SK-N-SH (cell line): ENCODE measurements at regions not wholly inside any gene's neighbourhood (a gene's known extent, or its start where the extent isn't known, plus 50 kb on each side); places are given as distances from the start of the nearest gene placed in this dataset.
"Not testable (repeated sequence)": the region's sequence is repeated elsewhere in the genome, so short reads cannot be mapped to it uniquely, and the experiment has no call there.

Experiments
- CTCF ChIA-PET: fragments of 300-600, 350-600 bp; formaldehyde crosslinking; extraction: SDS; loops from one replicate; lab custom pipeline; 2021; lab: Yijun Ruan, JAX
- POLR2A ChIA-PET: fragments of 350-600 bp; sonication (Branson Sonifier 250); formaldehyde crosslinking; extraction: SDS; loops from one replicate; lab custom pipeline; 2020; ENCODE audit warnings: antibody characterized with exemption, inconsistent platforms; lab: Yijun Ruan, JAX
- DNase-seq: peaks from one replicate; pipeline ENCODE4 v3.0.0; 2012
- H2AFZ ChIP-seq: fragments of 200-600 bp; sonication (generic); 2 replicates; pipeline ENCODE4 v1.8.1; 2016; ENCODE audit warnings: antibody characterized with exemption, mild to moderate bottlenecking, low read depth
- H3F3A ChIP-seq: fragments of 200-600 bp; sonication (generic); replicated peaks from 2 replicates; pipeline ENCODE3; 2016; ENCODE audit warnings: antibody characterized with exemption, mild to moderate bottlenecking; ENCODE audit not compliant: insufficient read depth
- H3K27ac ChIP-seq, 2 experiments: fragments of 200-500 bp in 1 of 2; fragments of 200-600 bp in 1 of 2; sonication (Bioruptor generic) in 1 of 2; sonication (generic), shearing (Covaris generic) in 1 of 2; 2 replicates each; pipeline versions ENCODE4 v1.5.1 to v1.6.1; 2014 to 2016; ENCODE audit warnings: low read depth in 2 of 2, inconsistent platforms in 1 of 2, low read length in 1 of 2, mild to moderate bottlenecking in 1 of 2, mixed read lengths in 1 of 2
- H3K27me3 ChIP-seq: fragments of 200-600 bp; sonication (generic), shearing (Covaris generic); 2 replicates; pipeline ENCODE4 v1.6.1; 2016; ENCODE audit warnings: mixed run types; ENCODE audit not compliant: insufficient read depth
- H3K36me3 ChIP-seq, 2 experiments: fragments of 200-500 bp in 1 of 2; fragments of 200-600 bp in 1 of 2; sonication (Bioruptor generic) in 1 of 2; sonication (generic) in 1 of 2; replicated peaks in 1 of 2; 2 replicates each; pipeline versions ENCODE3 to v1.5.1; 2014 to 2016; ENCODE audit warnings: low read length in 1 of 2, mild to moderate bottlenecking in 1 of 2; ENCODE audit not compliant: insufficient read depth in 2 of 2, control insufficient read depth in 1 of 2
- H3K4me1 ChIP-seq, 2 experiments: fragments of 200-500 bp in 1 of 2; fragments of 200-600 bp in 1 of 2; sonication (Bioruptor generic) in 1 of 2; sonication (generic), shearing (Covaris generic) in 1 of 2; 2 replicates each; pipeline versions ENCODE4 v1.5.1 to v1.6.1; 2014 to 2016; ENCODE audit warnings: low read depth in 1 of 2, low read length in 1 of 2, mixed run types in 1 of 2; ENCODE audit not compliant: insufficient read depth in 2 of 2, control insufficient read depth in 1 of 2
- H3K4me2 ChIP-seq: fragments of 200-600 bp; sonication (generic), shearing (Covaris generic); 2 replicates; pipeline ENCODE4 v1.6.1; 2017; ENCODE audit warnings: mixed run types
- H3K4me3 ChIP-seq, 2 experiments: fragments of 200-500 bp in 1 of 2; fragments of 200-600 bp in 1 of 2; sonication (Bioruptor generic) in 1 of 2; sonication (generic), shearing (Covaris generic) in 1 of 2; 2 replicates each; pipeline versions ENCODE4 v1.5.1 to v1.8.1; 2014 to 2016; ENCODE audit warnings: low read depth in 2 of 2, inconsistent platforms in 1 of 2, low read length in 1 of 2, mild to moderate bottlenecking in 1 of 2, mixed read lengths in 1 of 2, moderate library complexity in 1 of 2
- H3K79me2 ChIP-seq: fragments of 200-600 bp; sonication (generic); 2 replicates; pipeline ENCODE4 v1.8.1; 2017; ENCODE audit warnings: mild to moderate bottlenecking; ENCODE audit not compliant: insufficient read depth
- H3K9ac ChIP-seq: fragments of 200-600 bp; sonication (generic); 2 replicates; pipeline ENCODE4 v1.6.1; 2017; ENCODE audit warnings: mixed run types
- H3K9me2 ChIP-seq: fragments of 200-600 bp; sonication (generic); 2 replicates; pipeline ENCODE4 v1.6.1; 2017; ENCODE audit warnings: mixed run types
- H3K9me3 ChIP-seq: fragments of 200-600 bp; sonication (generic); 2 replicates; pipeline ENCODE4 v1.6.1; 2017; ENCODE audit warnings: mixed run types, mild to moderate bottlenecking, moderate library complexity
- H4K20me1 ChIP-seq: fragments of 200-600 bp; sonication (generic); 2 replicates; pipeline ENCODE4 v1.6.1; 2017; ENCODE audit warnings: mild to moderate bottlenecking, mixed run types; ENCODE audit not compliant: insufficient read depth
- FOSL2 ChIP-seq: IDR thresholded peaks from 2 replicates; pipeline ENCODE4 v1.4.0; 2012; ENCODE audit warnings: low read depth, mild to moderate bottlenecking, moderate library complexity, borderline replicate concordance
- GABPA ChIP-seq: IDR thresholded peaks from 2 replicates; pipeline ENCODE4 v1.4.0; 2012; ENCODE audit warnings: low read depth, mild to moderate bottlenecking
- IRF3 ChIP-seq: fragments of 150-350 bp; IDR thresholded peaks from 2 replicates; pipeline ENCODE4 v1.6.1; 2016; ENCODE audit warnings: mild to moderate bottlenecking, low read depth, low read length
- POLR2AphosphoS5 ChIP-seq: IDR thresholded peaks from 2 replicates; pipeline ENCODE4 v1.6.1; 2012; ENCODE audit warnings: low read depth, low read length
- SIN3A ChIP-seq: IDR thresholded peaks from 2 replicates; pipeline ENCODE4 v1.6.1; 2012; ENCODE audit warnings: low read depth, mild to moderate bottlenecking, low read length, moderate library complexity, borderline replicate concordance
- TAF1 ChIP-seq: IDR thresholded peaks from 2 replicates; pipeline ENCODE4 v1.6.1; 2012; ENCODE audit warnings: low read depth, mild to moderate bottlenecking, low read length, moderate library complexity, borderline replicate concordance
- TCF12 ChIP-seq: IDR thresholded peaks from 2 replicates; pipeline ENCODE4 v1.4.0; 2012
- YY1 ChIP-seq: IDR thresholded peaks from 2 replicates; pipeline ENCODE4 v1.4.0; 2012; ENCODE audit warnings: low read depth, mild to moderate bottlenecking
- WGBS: methylation state at CpG from one replicate; pipeline ENCODE4 v1.1.6; 2017; ENCODE audit warnings: low lambda C conversion rate; 5-methylcytosine and 5-hydroxymethylcytosine counted together

- no peaks in the 10 kb centered on the region for H3K36me3 ChIP-seq
- ChIA-PET POLR2A (no interaction called here), CTCF (interaction anchor here (0.6 kb wide), 1 partner anchor 714 kb away, joined by 3 read pairs; no protein-coding TSS in a partner anchor)
- no peaks in the 10 kb centered on the region for H3K9me2 ChIP-seq
- H3K9ac ChIP-seq: no peak overlapping the region
- H3K27me3 ChIP-seq: no peaks in the 10 kb centered on the region
- H3K4me2 ChIP-seq: no peak overlapping the region
- no peak overlapping the region for H3K27ac ChIP-seq
- no peaks in the 10 kb centered on the region for H3F3A ChIP-seq
- H3K79me2 ChIP-seq: no peaks in the 10 kb centered on the region
- H2AFZ ChIP-seq: no peak overlapping the region
- H3K4me1 ChIP-seq: no peaks in the 10 kb centered on the region
- TF ChIP-seq POLR2AphosphoS5: no peak
- no peak for TF ChIP-seq YY1
- no peak for TF ChIP-seq TAF1
- TF ChIP-seq TCF12: no peak
- TF ChIP-seq FOSL2: no peak
- no peak for TF ChIP-seq IRF3
- no peaks in the 10 kb centered on the region for H4K20me1 ChIP-seq
- no peak overlapping the region for H3K4me3 ChIP-seq
- no peaks in the 10 kb centered on the region for H3K9me3 ChIP-seq
- WGBS: 0% methylated on average over 1 of the region's 1 CpG
- no peak for DNase-seq
Measured at GRCh38 chr6:91196729-91197128, 609.9 kb upstream of the MAP3K7 start.

- no peaks in the 10 kb centered on the region for H3F3A ChIP-seq
- no peak overlapping the region for H3K27ac ChIP-seq
- no peak overlapping the region for H3K4me3 ChIP-seq
- H2AFZ ChIP-seq: no peak overlapping the region
- no peaks in the 10 kb centered on the region for H3K9me3 ChIP-seq
- no peak for DNase-seq
- POLR2A ChIA-PET: no interaction called here
- TF ChIP-seq TCF12 (no peak), FOSL2 (no peak), GABPA (no peak), SIN3A (no peak)
- no peaks in the 10 kb centered on the region for H3K9me2 ChIP-seq
- H3K36me3 ChIP-seq: no peaks in the 10 kb centered on the region
- H4K20me1 ChIP-seq: no peaks in the 10 kb centered on the region
- H3K27me3 ChIP-seq: no peaks in the 10 kb centered on the region
- no peak overlapping the region for H3K9ac ChIP-seq
- no peak overlapping the region for H3K4me2 ChIP-seq
- no peaks in the 10 kb centered on the region for H3K4me1 ChIP-seq
- H3K79me2 ChIP-seq: no peaks in the 10 kb centered on the region
- CTCF ChIA-PET: interaction anchor here (0.6 to 0.7 kb wide), 2 partner anchors 26 to 667 kb away, joined by 3 read pairs; no protein-coding TSS in a partner anchor
Measured at GRCh38 chr6:91193446-91193845, 606.6 kb upstream of the MAP3K7 start.

- H3K9me2 ChIP-seq: not testable (repeated sequence)
Measured at GRCh38 chr6:91190041-91190440, 603.2 kb upstream of the MAP3K7 start.

More at GRCh38 chr6:91190041-91190440, 603.2 kb upstream of the MAP3K7 start:
- H3K4me1 ChIP-seq, H3K9ac ChIP-seq, H3F3A ChIP-seq, H3K9me3 ChIP-seq, H3K27ac ChIP-seq, H3K36me3 ChIP-seq, H3K79me2 ChIP-seq, H3K27me3 ChIP-seq, H3K4me2 ChIP-seq, H3K4me3 ChIP-seq, DNase-seq, POLR2A ChIA-PET, H4K20me1 ChIP-seq, CTCF ChIA-PET, H2AFZ ChIP-seq: not testable (repeated sequence)
- 0% methylated on average over 3 of the region's 3 CpGs for WGBS
